Liver (tissue), 3 donors: ENCODE measurements at regions not wholly inside any gene's neighbourhood (a gene's known extent, or its start where the extent isn't known, plus 50 kb on each side); places are given as distances from the start of the nearest gene placed in this dataset.

ENCODE experiments used
- CTCF ChIP-seq: fragments of 150-350 bp; IDR thresholded peaks from 2 replicates; pipeline ENCODE4 v1.5.1; 2017; ENCODE audit warnings: improper control_type of control experiment, low read depth, low read length; ENCODE audit not compliant: missing input control
- FOXA1 ChIP-seq: IDR thresholded peaks from 2 replicates; pipeline ENCODE4 v1.6.1; 2016; ENCODE audit warnings: antibody characterized with exemption
- GABPA ChIP-seq, 2 donors: IDR thresholded peaks in 1 of 2; conservative IDR thresholded peaks in 1 of 2; 2 replicates each; pipeline ENCODE4 v1.6.1; 2016; ENCODE audit warnings: antibody characterized with exemption in 2 of 2, mild to moderate bottlenecking in 1 of 2, moderate library complexity in 1 of 2
- REST ChIP-seq: IDR thresholded peaks from 2 replicates; pipeline ENCODE4 v1.6.1; 2016; ENCODE audit warnings: antibody characterized with exemption, mild to moderate bottlenecking
- SP1 ChIP-seq: IDR thresholded peaks from 2 replicates; pipeline ENCODE4 v1.6.1; 2018; ENCODE audit warnings: antibody characterized with exemption, mild to moderate bottlenecking
- TAF1 ChIP-seq: conservative IDR thresholded peaks from 2 replicates; pipeline ENCODE4 v1.6.1; 2016; ENCODE audit warnings: antibody characterized with exemption, mild to moderate bottlenecking
- ZBTB33 ChIP-seq: IDR thresholded peaks from 2 replicates; pipeline ENCODE4 v1.6.1; 2016; ENCODE audit warnings: antibody characterized with exemption
- donor health status: healthy.
- donor health status: healthy.

- no peak for TF ChIP-seq CTCF
- TF ChIP-seq REST: no peak
- TF ChIP-seq FOXA1: no peak
- no peak for TF ChIP-seq GABPA (IDR thresholded peaks at IDR 0.05 in 1 of 2, conservative IDR thresholded peaks at IDR 0.05 in 1 of 2)
- no peak for TF ChIP-seq ZBTB33
- TF ChIP-seq SP1: no peak
- no peak for TF ChIP-seq TAF1
Measured at GRCh38 chr1:98110674-98111073, 189.8 kb upstream of the DPYD start.
